GM19035 (cell line): ENCODE measurements at regions not wholly inside any gene's neighbourhood (a gene's known extent, or its start where the extent isn't known, plus 50 kb on each side); places are given as distances from the start of the nearest gene placed in this dataset.
A peak's percentile ranks its signal among the peaks of the same experiment; 100 is the strongest.

Experiments
- ATAC-seq: cut with Tn5 transposase; IDR thresholded peaks from one replicate; pipeline ENCODE4 v1.9.1; 2021; ENCODE audit not compliant: unreplicated experiment

DNA sequence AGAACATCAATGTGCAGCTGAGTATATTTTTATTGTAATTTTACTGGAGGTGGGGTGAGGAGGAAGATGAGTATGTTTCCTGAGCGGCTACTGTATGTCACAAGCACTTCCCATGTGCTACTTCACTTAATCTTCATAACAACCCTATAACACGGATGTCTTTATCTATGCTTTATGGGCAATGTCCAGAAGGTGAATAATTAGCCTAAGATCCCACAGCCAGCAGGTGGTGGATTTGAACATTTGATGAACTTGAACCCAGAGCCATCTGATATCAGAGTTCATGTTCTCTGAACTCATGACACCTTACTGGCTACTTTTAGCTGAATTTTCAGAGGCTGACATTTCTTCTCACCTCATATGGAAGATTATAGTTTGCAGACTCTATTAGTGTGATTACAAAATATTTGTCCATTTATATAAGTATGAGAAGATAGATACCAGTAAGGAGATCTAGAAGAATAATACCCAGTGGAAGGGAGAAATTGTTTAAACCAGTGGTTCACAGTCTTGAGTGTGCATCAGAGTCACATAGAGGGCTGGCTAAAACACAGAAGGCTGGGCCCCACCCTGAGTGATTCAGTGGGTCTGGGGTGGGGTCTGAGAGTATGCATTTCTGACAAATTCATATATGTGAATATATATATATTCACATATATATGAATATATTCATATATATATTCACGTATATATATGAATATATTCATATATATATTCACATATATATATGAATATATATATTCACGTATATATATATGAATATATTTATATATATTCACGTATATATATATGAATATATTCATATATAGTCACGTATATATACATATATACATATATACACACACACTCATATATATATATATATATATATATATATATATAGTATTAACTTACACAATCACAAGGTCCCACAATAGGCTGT, 164.4 kb upstream of the NR3C1 start:
- ATAC-seq, result no peak

GRCh38 chr5:143566139-143566538, 162.7 kb upstream of the NR3C1 start:
- ATAC-seq, result no peak

GRCh38 chr5:143564417-143564816, 160.9 kb upstream of the NR3C1 start:
- ATAC-seq, result peak; percentile 100

DNA sequence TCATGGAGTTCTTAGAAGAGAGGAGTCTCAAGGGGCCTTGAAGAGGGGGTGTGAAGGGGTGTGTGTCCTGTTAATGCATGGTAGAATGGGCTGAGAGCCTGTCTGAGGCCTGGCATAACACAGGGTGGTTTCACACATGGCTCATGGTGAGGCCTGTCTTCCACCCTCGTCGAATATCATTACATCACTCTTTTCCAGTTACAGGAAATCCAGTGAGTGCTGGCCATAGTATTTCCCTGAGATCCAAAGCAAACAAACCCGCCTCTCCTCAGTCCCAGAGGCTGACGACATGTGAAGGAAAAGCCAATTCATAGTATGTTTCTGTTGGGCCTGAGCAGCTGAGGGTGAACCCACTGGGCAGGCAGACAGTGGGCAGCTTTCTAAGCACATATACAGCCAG, 159.4 kb upstream of the NR3C1 start:
- no peak for ATAC-seq

DNA sequence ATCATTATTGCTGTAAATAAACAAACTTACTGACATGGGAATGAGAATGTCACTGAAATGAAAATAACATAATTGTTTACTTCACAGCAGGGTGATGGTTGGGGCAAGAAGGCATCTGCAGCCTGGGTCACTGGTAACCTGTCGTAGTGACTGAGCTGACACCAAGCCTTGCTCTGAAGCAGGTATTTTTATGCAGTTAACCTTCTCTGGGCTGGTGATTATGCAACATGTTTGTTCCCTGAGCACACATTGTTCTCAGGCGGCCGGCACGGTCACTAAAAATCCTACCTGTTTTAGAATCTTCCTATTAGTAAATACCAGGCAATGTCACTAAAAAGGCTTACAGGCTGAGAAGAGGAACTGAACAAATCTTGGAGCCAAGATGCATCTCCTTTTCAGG, 157.7 kb upstream of the NR3C1 start:
- no peak for ATAC-seq

- no peak for ATAC-seq
Observed at GRCh38 chr5:143560378-143560777, 156.9 kb upstream of the NR3C1 start.

- ATAC-seq, result no peak
Observed at GRCh38 chr5:143559586-143560109, 156.2 kb upstream of the NR3C1 start.

DNA sequence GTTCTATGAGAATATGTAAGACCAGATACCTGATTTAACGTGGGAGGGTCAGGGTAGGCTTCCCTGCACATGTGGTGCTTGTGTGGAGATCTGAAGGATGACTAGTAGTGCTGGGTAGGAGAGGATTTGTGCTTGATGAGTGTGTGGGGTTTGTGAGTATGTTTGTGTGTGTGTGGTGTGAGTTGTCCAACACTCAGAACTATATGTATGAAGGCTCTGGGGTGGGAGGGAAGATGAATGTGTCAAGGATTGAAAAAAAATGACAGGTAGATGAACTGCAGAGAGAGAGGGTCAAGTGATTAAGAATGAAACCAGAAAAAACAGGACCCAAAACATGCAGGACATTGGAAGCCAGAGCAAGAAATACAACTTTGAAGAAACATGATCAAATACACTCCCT, 154.6 kb upstream of the NR3C1 start:
- ATAC-seq, result no peak

DNA sequence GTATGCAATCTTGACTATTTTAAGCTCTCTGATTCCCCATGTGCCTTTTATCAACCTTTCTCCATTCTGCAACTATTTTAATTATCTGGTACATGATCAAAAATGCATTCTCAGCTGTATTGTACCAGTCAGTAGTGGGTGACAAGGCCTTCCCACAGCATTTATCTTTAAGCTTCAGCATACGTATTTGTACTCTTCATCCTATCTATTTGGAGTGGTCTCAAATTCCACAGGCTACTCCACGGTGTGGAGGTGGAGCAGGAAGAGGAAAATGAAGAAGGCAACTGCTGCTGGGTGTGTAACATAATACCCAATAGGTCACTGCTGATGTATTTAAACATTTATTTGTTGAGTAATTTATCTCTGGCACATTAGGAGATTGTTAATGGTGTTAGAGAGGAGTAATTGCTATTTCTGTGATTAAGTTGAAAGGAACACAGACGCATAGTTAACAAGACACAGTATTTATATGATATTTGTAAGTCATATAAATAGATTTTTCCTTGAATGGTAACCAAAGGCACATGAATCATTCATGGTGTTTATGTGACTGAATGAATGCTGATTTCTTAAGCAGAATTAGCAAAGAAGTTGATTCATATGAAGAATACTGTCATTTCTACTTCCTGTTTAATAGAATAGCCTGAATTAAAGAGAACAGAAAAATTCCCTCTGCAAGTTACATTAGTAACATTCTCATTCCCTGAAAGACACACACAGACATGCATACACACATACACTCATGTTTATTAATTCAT, 153.8 kb upstream of the NR3C1 start:
- ATAC-seq, result no peak

DNA sequence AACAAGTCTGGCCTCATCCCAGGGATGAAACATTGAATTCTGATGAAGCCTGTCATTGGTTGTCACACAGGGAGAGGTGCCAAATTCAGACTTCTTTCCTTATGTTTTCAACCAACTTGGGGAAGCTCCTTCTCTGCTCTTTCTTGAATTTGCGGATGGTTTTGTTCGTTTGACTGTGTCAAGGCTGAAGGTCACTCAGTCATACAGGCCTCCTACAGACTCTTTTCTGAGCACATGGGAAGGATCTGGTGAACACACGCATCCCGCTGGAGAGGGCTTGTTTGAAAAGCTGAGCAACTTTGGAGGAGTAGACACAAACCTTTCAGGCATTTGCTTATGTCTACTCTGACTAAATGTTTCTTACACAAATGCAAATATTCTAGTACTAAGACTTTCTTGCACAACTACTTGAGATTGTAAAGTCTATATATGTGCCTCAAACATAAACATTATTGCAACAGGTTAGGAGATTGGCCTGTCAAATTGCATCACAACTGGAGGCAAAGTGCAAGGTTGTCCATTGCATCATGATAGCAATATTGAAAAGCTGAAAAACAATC, 151.5 kb upstream of the NR3C1 start:
- no peak for ATAC-seq

DNA sequence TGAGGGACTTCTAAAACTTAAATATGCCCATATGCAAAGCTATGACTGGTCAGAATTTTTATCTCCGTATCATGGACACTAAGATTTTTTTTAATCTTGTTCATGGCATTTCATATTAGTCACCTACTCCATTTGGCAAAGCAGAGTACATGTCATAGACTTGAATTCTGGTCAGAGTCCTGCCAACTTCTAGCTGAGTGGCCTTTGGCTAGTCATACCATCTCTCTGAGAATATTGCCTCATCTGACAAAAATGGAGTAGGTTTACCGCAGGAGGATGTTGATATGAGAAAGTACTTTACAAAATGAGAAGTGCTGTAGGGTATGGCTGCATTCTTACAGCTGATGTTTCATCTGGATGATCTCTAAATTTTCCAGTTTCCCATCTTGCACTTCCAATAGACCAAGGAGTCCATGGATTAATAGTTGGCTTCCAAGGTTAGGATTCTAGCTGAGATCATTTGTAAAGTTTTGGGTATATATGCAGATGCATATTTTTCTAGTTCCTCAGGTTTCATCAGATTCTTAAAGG, 150.8 kb upstream of the NR3C1 start:
- ATAC-seq, result no peak

GRCh38 chr5:143552680-143553079, 149.2 kb upstream of the NR3C1 start:
- ATAC-seq, result no peak

DNA sequence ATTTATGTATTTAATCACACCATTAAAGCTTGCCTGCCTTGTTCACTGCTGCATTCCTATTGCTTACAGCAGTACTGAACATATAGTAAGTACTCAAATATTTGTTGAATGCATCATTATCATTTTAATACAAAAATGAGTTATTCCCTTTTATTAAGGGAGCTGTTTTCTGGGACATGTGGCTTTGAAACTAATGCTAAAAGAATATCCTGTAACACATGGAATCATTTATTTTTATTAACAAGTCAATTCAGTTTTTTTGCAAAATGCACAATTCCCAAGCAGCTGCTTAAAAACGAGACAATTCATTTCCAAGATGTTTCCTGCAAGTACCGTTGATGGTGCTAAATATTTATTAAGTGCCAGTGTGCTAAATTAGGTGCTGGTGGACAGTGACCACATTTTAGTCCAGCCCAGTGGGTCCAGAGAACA, 148.3 kb upstream of the NR3C1 start:
- no peak for ATAC-seq

DNA sequence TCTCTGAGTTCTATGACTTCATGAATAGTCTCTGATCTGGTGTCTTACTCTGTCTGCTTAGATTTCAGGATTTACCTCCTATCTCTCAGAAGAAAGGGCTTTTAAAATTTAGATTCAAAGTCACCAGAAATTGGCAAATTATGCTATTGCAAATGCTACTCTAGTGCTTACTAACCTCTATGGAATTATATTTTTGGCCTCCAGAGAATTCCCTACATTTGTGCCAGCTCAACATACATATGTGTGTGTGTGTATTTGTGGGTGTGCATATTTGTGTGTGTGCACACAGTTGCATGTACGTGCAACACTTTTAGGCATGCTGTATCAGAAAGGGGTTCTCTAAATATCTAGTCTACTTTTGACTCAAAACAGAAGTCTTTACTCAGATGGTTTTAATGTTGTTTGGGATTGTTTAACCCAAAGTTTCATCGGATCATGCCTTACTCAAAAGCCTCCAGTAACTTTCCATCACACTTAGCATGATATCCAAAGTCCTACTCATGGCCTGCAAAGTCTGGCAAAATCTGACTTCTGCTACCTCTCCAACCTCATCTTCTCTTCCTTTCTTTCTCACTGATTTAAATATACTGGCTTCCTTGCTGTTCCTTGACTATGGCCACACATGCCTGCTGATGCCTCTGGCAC, 147.6 kb upstream of the NR3C1 start:
- no peak for ATAC-seq

DNA sequence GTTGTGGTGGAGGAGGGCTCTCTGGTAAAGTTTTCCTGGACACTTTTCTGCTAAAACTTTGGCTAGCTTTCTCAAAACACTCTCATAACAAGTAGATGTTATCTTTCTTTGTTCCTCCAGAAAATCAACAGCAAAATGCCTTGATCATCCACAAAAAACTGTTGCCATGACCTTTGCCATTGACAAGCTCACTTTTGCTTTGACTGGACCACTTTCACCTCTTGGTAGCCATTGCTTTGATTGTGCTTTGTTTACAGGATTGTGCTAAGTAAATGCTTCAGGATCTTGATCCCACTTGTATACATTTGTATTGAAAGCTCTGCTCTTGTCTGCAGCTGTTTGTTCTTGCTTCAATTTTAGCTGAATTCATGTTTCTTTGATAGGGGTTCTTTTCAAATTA, 143.9 kb upstream of the NR3C1 start:
- ATAC-seq, result no peak

GRCh38 chr5:143546394-143546793, 142.9 kb upstream of the NR3C1 start:
- no peak for ATAC-seq

- ATAC-seq, result no peak
Observed at GRCh38 chr5:143544606-143545005, 141.1 kb upstream of the NR3C1 start.

DNA sequence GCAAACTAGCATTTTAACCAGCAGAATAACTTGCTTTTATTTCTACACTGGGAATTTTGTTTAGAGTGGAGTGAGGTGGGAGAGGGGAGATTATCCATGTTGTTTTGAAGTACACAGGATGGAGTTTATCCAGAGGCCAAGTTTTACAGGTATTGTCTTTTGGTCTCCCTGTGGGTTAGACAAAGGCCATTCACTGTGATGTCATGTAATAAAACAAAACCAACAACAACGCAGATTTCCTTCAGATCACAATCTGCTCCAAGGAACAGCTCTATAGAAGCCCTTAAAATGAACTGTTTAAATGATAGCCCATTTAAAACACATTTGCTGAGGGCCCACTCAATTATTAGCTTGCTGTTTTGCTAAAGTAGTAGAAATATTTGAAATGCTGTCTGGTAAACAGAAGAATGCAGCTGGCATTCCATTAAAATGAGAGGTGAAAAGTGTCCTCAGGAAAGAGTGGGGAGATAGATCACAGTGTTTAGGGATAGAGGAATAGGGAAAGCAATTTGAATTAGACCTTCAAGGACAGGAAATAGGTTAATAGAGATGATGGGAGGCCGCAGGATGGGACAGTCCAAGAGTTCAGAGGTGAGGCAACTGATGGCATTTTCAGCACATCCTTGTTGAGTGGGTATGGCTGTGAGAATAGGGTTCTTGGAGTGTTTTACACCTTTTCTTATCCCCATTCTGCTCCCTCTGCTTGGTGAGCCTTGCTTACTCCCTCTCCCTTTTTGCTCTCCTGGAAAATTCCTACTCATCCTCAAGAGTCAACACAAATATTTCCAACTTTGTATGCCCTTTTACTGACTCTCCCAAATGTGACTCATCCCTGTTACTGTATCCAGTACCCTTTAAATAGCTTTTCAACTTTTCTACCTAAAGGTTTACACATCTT, 140.1 kb upstream of the NR3C1 start:
- no peak for ATAC-seq

GRCh38 chr5:143542798-143543144, 139.3 kb upstream of the NR3C1 start:
- ATAC-seq, result no peak
